DOHH2 (cell line): ENCODE measurements at regions not wholly inside any gene's neighbourhood (a gene's known extent, or its start where the extent isn't known, plus 50 kb on each side); places are given as distances from the start of the nearest gene placed in this dataset.

Source experiments
- H3F3A ChIP-seq: fragments of 200-600 bp; sonication (generic), shearing (Covaris generic); 2 replicates; pipeline ENCODE4 v1.6.0; 2016; ENCODE audit warnings: antibody characterized with exemption, mild to moderate bottlenecking; ENCODE audit not compliant: control insufficient read depth, insufficient read depth
- H3K27ac ChIP-seq: fragments of 200-600 bp; sonication (generic); 2 replicates; pipeline ENCODE4 v1.5.1; 2014; ENCODE audit warnings: low read depth, mild to moderate bottlenecking, low read length, moderate library complexity
- H3K27me3 ChIP-seq: fragments of 200-600 bp; sonication (generic); 2 replicates; pipeline ENCODE4 v1.6.1; 2014; ENCODE audit warnings: mild to moderate bottlenecking, low read length, mixed read lengths; ENCODE audit not compliant: control insufficient read depth
- H3K36me3 ChIP-seq: fragments of 200-600 bp; sonication (generic); 2 replicates; pipeline ENCODE4 v1.6.1; 2014; ENCODE audit warnings: mild to moderate bottlenecking, low read length, moderate library complexity, mixed read lengths; ENCODE audit not compliant: control insufficient read depth
- H3K4me1 ChIP-seq: fragments of 200-600 bp; sonication (generic); 2 replicates; pipeline ENCODE4 v1.6.1; 2014; ENCODE audit warnings: mild to moderate bottlenecking, low read length, mixed read lengths; ENCODE audit not compliant: control insufficient read depth
- H3K4me2 ChIP-seq: fragments of 200-600 bp; sonication (generic); 2 replicates; pipeline ENCODE4 v1.6.0; 2014; ENCODE audit warnings: mild to moderate bottlenecking, low read length, moderate library complexity
- H3K4me3 ChIP-seq: fragments of 200-600 bp; sonication (generic); 2 replicates; pipeline ENCODE4 v1.5.1; 2014; ENCODE audit warnings: mild to moderate bottlenecking, low read length, mixed read lengths
- H3K79me2 ChIP-seq: fragments of 200-600 bp; sonication (generic); 2 replicates; pipeline ENCODE4 v1.6.1; 2014; ENCODE audit warnings: mild to moderate bottlenecking, low read length, mixed read lengths; ENCODE audit not compliant: control insufficient read depth
- H3K9me2 ChIP-seq: fragments of 200-600 bp; sonication (generic); replicated peaks from 2 replicates; pipeline ENCODE4 v1.6.1; 2014; ENCODE audit warnings: mild to moderate bottlenecking, low read length, mixed read lengths; ENCODE audit not compliant: control insufficient read depth
- H3K9me3 ChIP-seq: fragments of 200-600 bp; sonication (generic); 2 replicates; pipeline ENCODE4 v1.6.1; 2014; ENCODE audit warnings: antibody characterized with exemption, low read length, mixed read lengths; ENCODE audit not compliant: control insufficient read depth, insufficient read depth
- H4K20me1 ChIP-seq: fragments of 200-600 bp; sonication (generic); 2 replicates; pipeline ENCODE4 v1.6.0; 2014; ENCODE audit warnings: low read depth, mild to moderate bottlenecking, antibody characterized with exemption, low read length, moderate library complexity; ENCODE audit not compliant: control insufficient read depth, insufficient read depth
- CTCF ChIP-seq: fragments of 200-600 bp; sonication (generic); IDR thresholded peaks from one replicate; pipeline ENCODE4 v1.5.1; 2014; ENCODE audit warnings: antibody characterized with exemption, mild to moderate bottlenecking, low read depth, low read length; ENCODE audit not compliant: poor library complexity, severe bottlenecking
- EZH2phosphoT487 ChIP-seq: fragments of 200-600 bp; sonication (generic); IDR thresholded peaks from 2 replicates; pipeline ENCODE4 v1.6.1; 2017; ENCODE audit warnings: borderline replicate concordance, mild to moderate bottlenecking, antibody characterized with exemption, low read length, moderate library complexity, mixed read lengths

- H3K79me2 ChIP-seq: no peaks in the 10 kb centered on the region
- TF ChIP-seq EZH2phosphoT487 (no peak), CTCF (no peak)
- H3K4me1 ChIP-seq: no peaks in the 10 kb centered on the region
- no peaks in the 10 kb centered on the region for H3K36me3 ChIP-seq
- no peak overlapping the region for H3K27ac ChIP-seq
- no peaks in the 10 kb centered on the region for H3K9me3 ChIP-seq
- H3K27me3 ChIP-seq: no peaks in the 10 kb centered on the region
- H3K9me2 ChIP-seq: no peaks in the 10 kb centered on the region
- no peaks in the 10 kb centered on the region for H4K20me1 ChIP-seq
- no peak overlapping the region for H3K4me3 ChIP-seq
- no peak overlapping the region for H3K4me2 ChIP-seq
- no peaks in the 10 kb centered on the region for H3F3A ChIP-seq
These were observed 528.1 kb upstream of the MCTP2 start for GRCh38 chr15:93703092-93703739.

- Histone ChIP-seq H3K79me2 (no peaks in the 10 kb centered on the region), H3K4me2 (no peak overlapping the region), H3K36me3 (no peaks in the 10 kb centered on the region), H3K9me2 (no peaks in the 10 kb centered on the region), H3K4me1 (no peaks in the 10 kb centered on the region), H3K27me3 (no peaks in the 10 kb centered on the region), H3K4me3 (no peak overlapping the region), H3K27ac (no peak overlapping the region), H4K20me1 (no peaks in the 10 kb centered on the region), H3F3A (no peaks in the 10 kb centered on the region), H3K9me3 (no peaks in the 10 kb centered on the region)
- no peak for TF ChIP-seq CTCF
- TF ChIP-seq EZH2phosphoT487: no peak
These were observed 531.3 kb upstream of the MCTP2 start for GRCh38 chr15:93700051-93700450.

- TF ChIP-seq EZH2phosphoT487 (no peak), CTCF (no peak)
- H3K79me2 ChIP-seq: no peaks in the 10 kb centered on the region
- no peak overlapping the region for H3K4me3 ChIP-seq
- no peaks in the 10 kb centered on the region for H3K36me3 ChIP-seq
- no peaks in the 10 kb centered on the region for H3K9me3 ChIP-seq
- no peaks in the 10 kb centered on the region for H3K27me3 ChIP-seq
- no peaks in the 10 kb centered on the region for H4K20me1 ChIP-seq
- no peaks in the 10 kb centered on the region for H3F3A ChIP-seq
- H3K4me2 ChIP-seq: no peak overlapping the region
- H3K9me2 ChIP-seq: no peaks in the 10 kb centered on the region
- H3K4me1 ChIP-seq: no peaks in the 10 kb centered on the region
- no peak overlapping the region for H3K27ac ChIP-seq
These were observed 537.3 kb upstream of the MCTP2 start for GRCh38 chr15:93694033-93694432.
